Natural killer cell (primary cell): ENCODE measurements at regions not wholly inside any gene's neighbourhood (a gene's known extent, or its start where the extent isn't known, plus 50 kb on each side); places are given as distances from the start of the nearest gene placed in this dataset.

ENCODE experiments used
- ATAC-seq, 3 donors: fragments of 150-1000 bp in 2 of 3; fragments of 200-7000 bp in 1 of 3; cut with Tn5 transposase; 1 replicate in 1 of 3; 2 replicates in 2 of 3; pipeline ENCODE4 v1.10.0; 2021; ENCODE audit warnings: mild to moderate bottlenecking in 2 of 3, moderate library complexity in 2 of 3
- DNase-seq, 2 donors: peaks; one replicate each; pipeline versions ENCODE4 v3.0.0 to v3.0.0-alpha.2; 2013 to 2021; ENCODE audit warnings: mixed read lengths in 1 of 2
- H3K27ac ChIP-seq: one replicate; pipeline ENCODE4 v1.5.1; 2013; ENCODE audit warnings: mild to moderate bottlenecking, low read length
- H3K27me3 ChIP-seq: one replicate; pipeline ENCODE4 v1.6.1; 2013; ENCODE audit warnings: low read length; ENCODE audit not compliant: control insufficient read depth, insufficient read depth
- H3K36me3 ChIP-seq: one replicate; pipeline ENCODE4 v1.6.1; 2013; ENCODE audit warnings: low read length; ENCODE audit not compliant: control insufficient read depth, insufficient read depth
- H3K4me1 ChIP-seq: one replicate; pipeline ENCODE4 v1.6.1; 2013; ENCODE audit warnings: low read length; ENCODE audit not compliant: control insufficient read depth, insufficient read depth
- H3K4me3 ChIP-seq: one replicate; pipeline ENCODE4 v1.5.1; 2013; ENCODE audit warnings: low read length
- H3K9me3 ChIP-seq: one replicate; pipeline ENCODE4 v1.6.1; 2013; ENCODE audit warnings: low read length; ENCODE audit not compliant: control insufficient read depth, insufficient read depth
- H3K27ac Mint-ChIP-seq, 2 donors: one replicate each; pipeline ENCODE4 v1.8.0; 2022; ENCODE audit warnings: mild to moderate bottlenecking in 2 of 2, mixed read lengths in 2 of 2, moderate library complexity in 1 of 2
- H3K27me3 Mint-ChIP-seq, 2 donors: one replicate each; pipeline ENCODE4 v1.8.0; 2022; ENCODE audit warnings: low read depth in 2 of 2, mixed read lengths in 2 of 2
- H3K36me3 Mint-ChIP-seq: one replicate; pipeline ENCODE4 v1.8.0; 2022; ENCODE audit warnings: mixed read lengths
- H3K4me1 Mint-ChIP-seq, 2 donors: one replicate each; pipeline ENCODE4 v1.8.0; 2022; ENCODE audit warnings: mixed read lengths in 2 of 2
- H3K4me3 Mint-ChIP-seq: one replicate; pipeline ENCODE4 v1.8.0; 2022; ENCODE audit warnings: mild to moderate bottlenecking, moderate library complexity, mixed read lengths
- H3K9me3 Mint-ChIP-seq, 2 donors: one replicate each; pipeline ENCODE4 v1.8.0; 2022; ENCODE audit warnings: mixed read lengths in 2 of 2
- CTCF ChIP-seq: fragments of 200-600 bp; IDR thresholded peaks from one replicate; pipeline ENCODE4 v1.8.0; 2022; ENCODE audit warnings: antibody characterized with exemption
- WGBS: methylation state at CpG from one replicate; pipeline ENCODE4 v1.1.7; 2013; ENCODE audit warnings: missing lambda C conversion rate; ENCODE audit not compliant: insufficient coverage; 5-methylcytosine and 5-hydroxymethylcytosine counted together
- intact Hi-C: fragments of 100-400 bp; cut with micrococcal nuclease; formaldehyde crosslinking; loops from one replicate; pipeline ENCODE4 v1.14.2; 2022

- intact Hi-C loops: no loop called here
- Mint-ChIP-seq H3K4me3 (no peak overlapping the region), H3K36me3 (no peaks in the 10 kb centered on the region), H3K27ac (no peak overlapping the region), H3K4me1 (no peaks in the 10 kb centered on the region), H3K9me3 (no peaks in the 10 kb centered on the region), H3K27me3 (no peaks in the 10 kb centered on the region)
- H3K27ac ChIP-seq: no peak overlapping the region
- no peak for DNase-seq
- no peaks in the 10 kb centered on the region for H3K27me3 ChIP-seq
- H3K4me1 ChIP-seq: no peaks in the 10 kb centered on the region
- WGBS: 93% methylated on average over 5 of the region's 5 CpGs
- no peaks in the 10 kb centered on the region for H3K36me3 ChIP-seq
- ATAC-seq: no peak
- no peaks in the 10 kb centered on the region for H3K9me3 ChIP-seq
- H3K4me3 ChIP-seq: no peak overlapping the region
- no peak for TF ChIP-seq CTCF
Measured at GRCh38 chr4:186342582-186342981, 76.6 kb downstream of the F11 start.

GRCh38 chr4:186341655-186342054 is 75.7 kb downstream of the F11 start:
- H3K4me1 ChIP-seq: no peaks in the 10 kb centered on the region
- H3K4me3 ChIP-seq: no peak overlapping the region
- no peak overlapping the region for H3K27ac ChIP-seq
- DNase-seq (no peak), ATAC-seq (no peak)
- no peaks in the 10 kb centered on the region for H3K27me3 Mint-ChIP-seq
- no peak overlapping the region for H3K27ac Mint-ChIP-seq
- H3K4me3 Mint-ChIP-seq: no peak overlapping the region
- TF ChIP-seq CTCF: no peak
- WGBS: 87% methylated on average over 5 of the region's 5 CpGs
- no peaks in the 10 kb centered on the region for H3K9me3 Mint-ChIP-seq
- no peaks in the 10 kb centered on the region for H3K4me1 Mint-ChIP-seq
- intact Hi-C loops: no loop called here
- H3K36me3 ChIP-seq: no peaks in the 10 kb centered on the region
- H3K27me3 ChIP-seq: no peaks in the 10 kb centered on the region
- H3K36me3 Mint-ChIP-seq: no peaks in the 10 kb centered on the region
- no peaks in the 10 kb centered on the region for H3K9me3 ChIP-seq
